Astrocyte of the cerebellum (primary cell): ENCODE measurements at regions not wholly inside any gene's neighbourhood (a gene's known extent, or its start where the extent isn't known, plus 50 kb on each side); places are given as distances from the start of the nearest gene placed in this dataset.
A peak's percentile ranks its signal among the peaks of the same experiment; 100 is the strongest.

Experiments
- DNase-seq: peaks from one replicate; pipeline ENCODE4 v3.0.0-alpha.2; 2011; ENCODE audit warnings: low read depth
- H3K4me3 ChIP-seq: 2 replicates; pipeline ENCODE4 v1.5.1; 2011; ENCODE audit warnings: mild to moderate bottlenecking, low read depth, low read length, moderate library complexity
- in situ Hi-C: cut with HindIII; loops from 2 replicates; pipeline ENCODE4 v1.10.0; 2017; ENCODE audit warnings: low sequenced_read_pairs
- TF ChIP-seq, protein P1 (sequence below): IDR thresholded peaks from 2 replicates; pipeline ENCODE4 v1.5.1; 2012; ENCODE audit warnings: low read length, low read depth, moderate library complexity, mild to moderate bottlenecking; ENCODE audit errors: missing control alignments

DNA sequence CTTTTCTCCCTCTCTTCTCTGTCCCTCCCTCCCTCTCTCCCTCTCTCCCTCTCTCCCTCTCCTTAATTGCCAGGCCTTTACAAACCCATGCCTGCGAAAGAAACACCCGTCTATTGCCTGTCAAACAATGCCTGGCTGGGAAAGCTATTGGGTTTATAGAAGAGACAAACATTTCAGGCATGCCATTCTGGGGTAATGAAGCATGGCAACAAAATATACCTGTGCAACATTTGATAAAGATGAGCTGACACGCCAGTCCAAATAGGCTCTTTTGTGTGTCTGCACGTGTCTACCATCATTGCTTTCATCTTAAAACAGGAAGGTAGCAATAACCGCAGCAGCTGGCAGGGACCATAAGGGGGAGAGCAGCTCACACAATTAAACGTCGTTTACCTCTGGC lies 282.1 kb downstream of the ZNF516 start:
- TF ChIP-seq, protein P1, sequence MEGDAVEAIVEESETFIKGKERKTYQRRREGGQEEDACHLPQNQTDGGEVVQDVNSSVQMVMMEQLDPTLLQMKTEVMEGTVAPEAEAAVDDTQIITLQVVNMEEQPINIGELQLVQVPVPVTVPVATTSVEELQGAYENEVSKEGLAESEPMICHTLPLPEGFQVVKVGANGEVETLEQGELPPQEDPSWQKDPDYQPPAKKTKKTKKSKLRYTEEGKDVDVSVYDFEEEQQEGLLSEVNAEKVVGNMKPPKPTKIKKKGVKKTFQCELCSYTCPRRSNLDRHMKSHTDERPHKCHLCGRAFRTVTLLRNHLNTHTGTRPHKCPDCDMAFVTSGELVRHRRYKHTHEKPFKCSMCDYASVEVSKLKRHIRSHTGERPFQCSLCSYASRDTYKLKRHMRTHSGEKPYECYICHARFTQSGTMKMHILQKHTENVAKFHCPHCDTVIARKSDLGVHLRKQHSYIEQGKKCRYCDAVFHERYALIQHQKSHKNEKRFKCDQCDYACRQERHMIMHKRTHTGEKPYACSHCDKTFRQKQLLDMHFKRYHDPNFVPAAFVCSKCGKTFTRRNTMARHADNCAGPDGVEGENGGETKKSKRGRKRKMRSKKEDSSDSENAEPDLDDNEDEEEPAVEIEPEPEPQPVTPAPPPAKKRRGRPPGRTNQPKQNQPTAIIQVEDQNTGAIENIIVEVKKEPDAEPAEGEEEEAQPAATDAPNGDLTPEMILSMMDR, result no peak
- no peak for DNase-seq
- in situ Hi-C loops, result no loop called here
- no peak overlapping the region for H3K4me3 ChIP-seq

DNA sequence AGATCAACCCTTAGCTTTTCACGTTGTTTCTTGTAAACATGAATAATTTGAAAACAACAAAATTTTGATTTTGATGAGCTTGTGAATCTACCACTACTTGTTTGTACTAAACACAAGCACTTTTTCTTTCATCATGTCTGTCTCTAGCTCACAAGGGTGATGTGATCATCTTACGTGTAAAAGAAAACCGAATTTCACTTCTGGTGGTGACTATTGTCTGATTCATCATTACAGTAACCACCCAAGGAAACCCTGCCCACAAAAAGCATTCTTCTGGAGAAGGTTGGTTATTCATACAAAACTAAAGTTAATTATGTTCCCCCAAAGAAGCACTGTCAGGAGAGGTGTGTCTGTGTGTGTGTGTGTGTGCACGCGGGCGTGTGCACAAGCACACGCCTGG lies 285.4 kb downstream of the ZNF516 start:
- peak; percentile 19 for DNase-seq
- in situ Hi-C loops, result no loop called here
- no peak overlapping the region for H3K4me3 ChIP-seq
- TF ChIP-seq, protein P1, result no peak

- no peak overlapping the region for H3K4me3 ChIP-seq
- DNase-seq, result no peak
- TF ChIP-seq, protein P1, result no peak
- in situ Hi-C loops, result no loop called here
These were observed 286.2 kb downstream of the ZNF516 start for GRCh38 chr18:76208678-76209306.

GRCh38 chr18:76205906-76206305 lies 289.1 kb downstream of the ZNF516 start:
- no peak for DNase-seq
- H3K4me3 ChIP-seq, result no peak overlapping the region
- in situ Hi-C loops, result no loop called here
- TF ChIP-seq, protein P1, result no peak

- no peak overlapping the region for H3K4me3 ChIP-seq
- TF ChIP-seq, protein P1, result no peak
- DNase-seq, result no peak
- in situ Hi-C loops, result no loop called here
These were observed 291.5 kb downstream of the ZNF516 start for GRCh38 chr18:76203552-76203951.

- no peak for DNase-seq
- no peak overlapping the region for H3K4me3 ChIP-seq
- TF ChIP-seq, protein P1, result no peak
- in situ Hi-C loops, result no loop called here
These were observed 292.7 kb downstream of the ZNF516 start for GRCh38 chr18:76202322-76202721.
